HuH-7.5 (cell line): ENCODE measurements at regions not wholly inside any gene's neighbourhood (a gene's known extent, or its start where the extent isn't known, plus 50 kb on each side); places are given as distances from the start of the nearest gene placed in this dataset.
"Not testable (repeated sequence)": the region's sequence is repeated elsewhere in the genome, so short reads cannot be mapped to it uniquely, and the experiment has no call there.

Experiments
- DNase-seq: peaks from one replicate; pipeline ENCODE4 v3.0.0; 2011; ENCODE audit warnings: low spot score

GRCh38 chr12:92987362-92987761 is 58.3 kb upstream of the EEA1 start:
- DNase-seq = peak; percentile 28

- no peak for DNase-seq
Measured at GRCh38 chr12:92987846-92988621, 58.9 kb upstream of the EEA1 start.

DNA sequence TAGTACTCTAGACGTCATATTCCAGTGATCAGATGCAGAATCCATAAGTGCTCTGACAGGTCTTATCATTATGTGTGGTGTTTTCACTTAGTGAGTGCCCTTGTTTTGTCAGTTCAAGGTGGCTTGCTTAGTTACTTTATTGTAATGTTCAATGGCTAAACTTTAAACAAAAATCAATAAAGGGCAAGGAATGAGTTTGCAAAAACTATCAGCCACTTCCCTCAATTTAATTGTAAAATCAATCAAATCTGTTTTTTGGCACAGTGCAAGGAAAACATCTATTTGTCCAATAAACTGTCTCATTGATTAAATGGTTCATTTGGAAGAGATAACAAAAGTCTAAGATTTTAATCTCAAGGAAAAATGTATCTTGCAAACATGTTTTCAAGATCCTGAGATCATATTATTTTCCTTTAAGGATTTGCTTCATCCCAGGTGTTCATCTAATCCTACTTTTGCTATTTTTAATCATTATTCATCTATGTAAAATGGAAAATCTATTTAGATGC is 59.6 kb upstream of the EEA1 start:
- DNase-seq = peak; percentile 13

DNA sequence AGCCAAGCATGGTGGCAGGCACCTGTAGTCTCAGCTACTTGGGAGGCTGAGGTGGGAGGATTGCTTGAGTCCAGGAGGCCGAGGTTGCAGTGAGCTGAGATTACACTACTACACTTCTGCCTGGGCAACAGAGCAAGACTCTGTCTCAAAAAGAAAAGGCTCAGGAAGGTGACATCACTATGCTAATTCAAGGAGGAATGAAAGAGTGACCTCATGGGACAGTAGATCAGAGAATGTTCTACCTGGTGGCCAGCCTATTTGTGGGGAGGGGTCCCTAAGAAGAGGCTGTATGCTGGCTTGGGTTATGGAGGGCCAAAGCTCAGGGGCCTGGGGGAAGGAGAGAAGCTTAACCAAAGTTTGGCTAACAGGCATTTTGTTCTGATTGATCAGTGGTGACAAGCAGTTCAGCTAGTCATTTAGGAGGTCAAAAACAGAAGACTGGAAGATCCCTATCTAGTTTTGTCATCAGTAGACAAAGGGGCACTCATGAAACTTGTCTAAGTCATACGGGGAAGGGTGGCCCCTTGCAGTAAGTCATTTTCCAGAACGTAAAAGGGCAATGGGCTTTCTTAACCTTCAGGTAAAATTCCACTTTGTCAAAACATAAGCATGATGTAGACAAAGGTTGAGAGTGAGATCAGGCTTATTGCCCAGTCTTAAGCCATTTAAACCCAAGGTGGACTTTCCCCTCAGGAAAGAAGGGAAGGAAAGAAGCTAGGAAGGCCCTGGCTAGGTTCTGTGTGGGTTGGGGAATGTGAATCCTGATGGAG is 60.8 kb upstream of the EEA1 start:
- DNase-seq = no peak

GRCh38 chr12:92991134-92991533 is 62.0 kb upstream of the EEA1 start:
- DNase-seq = no peak

GRCh38 chr12:92992041-92992440 is 62.9 kb upstream of the EEA1 start:
- DNase-seq = no peak

DNA sequence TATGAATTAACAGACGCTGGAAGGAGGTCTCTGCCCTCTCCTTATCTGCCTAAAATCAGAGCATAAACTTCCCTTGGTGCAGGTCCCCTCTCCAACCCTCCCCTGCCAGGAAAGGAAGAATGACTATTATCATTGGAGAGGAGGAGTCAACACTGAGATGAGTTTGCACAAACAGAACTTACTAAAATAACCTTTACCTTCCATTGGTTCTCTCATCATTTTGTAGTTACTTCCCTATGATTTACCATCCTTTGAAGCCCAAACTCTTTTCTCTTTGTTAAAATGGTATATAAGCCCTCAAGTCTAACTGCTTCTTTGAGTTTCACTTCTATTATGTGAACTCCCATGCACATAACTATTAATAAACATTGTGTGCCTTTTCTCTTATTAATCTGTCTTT is 64.2 kb upstream of the EEA1 start:
- DNase-seq = no peak

DNA sequence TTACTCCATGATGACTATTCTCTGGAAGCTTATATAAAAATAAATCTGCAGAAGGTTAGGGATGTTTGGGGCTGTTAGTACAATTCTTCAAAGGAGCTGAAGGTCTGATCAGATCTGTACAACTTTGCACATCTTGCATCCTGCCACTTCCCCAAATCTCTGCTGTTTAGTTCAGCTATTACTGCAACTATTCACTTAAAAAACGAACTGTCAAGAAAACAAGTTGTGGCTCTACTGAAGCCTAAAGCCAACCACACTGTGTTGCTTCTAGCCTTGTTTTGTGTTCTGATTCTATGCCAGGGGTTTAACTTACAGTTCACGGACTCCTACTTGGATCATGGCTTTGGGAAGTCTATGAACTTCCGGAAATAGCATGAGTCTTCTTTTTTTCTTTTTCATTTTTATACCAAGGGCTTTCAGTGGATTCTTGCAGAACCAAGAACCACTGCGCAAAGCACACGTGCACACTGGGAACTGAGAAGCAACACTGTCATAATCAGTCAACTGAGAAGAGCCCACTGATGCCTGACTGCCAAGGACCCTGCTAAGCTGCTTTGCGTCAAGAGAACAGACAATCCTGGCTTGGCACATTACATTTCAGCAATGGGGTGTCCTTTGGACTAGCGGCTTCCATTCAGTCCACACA is 66.3 kb upstream of the EEA1 start:
- DNase-seq = no peak

DNA sequence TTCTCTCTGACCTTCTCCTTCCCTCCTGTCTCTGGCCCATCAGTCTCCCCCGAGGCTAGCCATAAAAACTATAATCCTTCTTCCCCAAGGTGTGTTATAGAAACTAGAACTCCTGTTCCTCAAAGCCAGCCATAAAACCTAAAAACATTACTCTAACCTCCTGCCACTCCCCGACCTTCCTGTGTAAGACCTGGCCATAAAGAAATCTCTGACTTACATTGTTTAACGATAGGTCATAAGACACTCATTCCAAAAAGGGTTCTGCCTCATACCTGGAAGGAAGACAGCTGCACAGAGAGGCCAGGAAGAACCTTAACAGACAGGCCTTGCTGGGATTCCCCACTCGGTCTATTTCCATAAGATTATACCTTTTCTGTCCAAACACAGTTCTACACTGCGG is 70.9 kb upstream of the EEA1 start:
- DNase-seq = no peak

GRCh38 chr12:93001407-93001806 is 72.3 kb upstream of the EEA1 start:
- DNase-seq = no peak

DNA sequence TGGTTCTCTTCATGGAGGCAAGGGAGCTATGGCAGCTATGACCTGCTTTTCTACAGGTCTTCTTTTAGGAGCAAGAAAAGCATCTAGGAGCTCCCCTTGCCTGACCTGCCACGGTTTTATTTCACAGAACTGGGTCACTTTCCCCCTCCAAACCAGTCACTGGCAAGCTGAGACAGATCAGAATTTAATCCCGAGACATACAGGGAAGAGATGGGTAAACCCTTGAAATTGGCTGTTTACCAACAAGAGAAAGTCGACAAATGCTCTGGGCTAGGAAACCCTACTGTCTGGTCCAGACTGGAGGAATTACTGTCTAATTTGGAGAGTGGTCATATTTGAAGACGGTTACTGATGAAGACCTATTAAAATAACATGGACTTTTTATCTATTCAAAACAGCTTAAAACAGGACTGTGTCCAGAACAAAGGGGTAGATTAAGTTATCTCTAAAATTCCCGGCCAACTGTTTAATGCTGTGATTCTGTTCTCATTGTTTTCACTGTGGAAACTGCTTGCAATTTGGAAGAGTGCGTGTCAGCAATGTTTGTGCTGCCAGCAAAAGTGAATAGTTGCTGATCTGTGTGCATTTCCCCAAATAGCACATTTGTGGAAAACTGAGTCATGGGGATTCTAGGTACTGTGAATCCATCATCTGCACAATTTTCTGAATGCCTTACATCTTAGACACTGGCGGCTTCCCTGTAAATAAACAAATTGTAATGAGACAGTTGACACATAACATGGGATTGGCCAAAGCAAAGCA is 73.4 kb upstream of the EEA1 start:
- DNase-seq = no peak

DNA sequence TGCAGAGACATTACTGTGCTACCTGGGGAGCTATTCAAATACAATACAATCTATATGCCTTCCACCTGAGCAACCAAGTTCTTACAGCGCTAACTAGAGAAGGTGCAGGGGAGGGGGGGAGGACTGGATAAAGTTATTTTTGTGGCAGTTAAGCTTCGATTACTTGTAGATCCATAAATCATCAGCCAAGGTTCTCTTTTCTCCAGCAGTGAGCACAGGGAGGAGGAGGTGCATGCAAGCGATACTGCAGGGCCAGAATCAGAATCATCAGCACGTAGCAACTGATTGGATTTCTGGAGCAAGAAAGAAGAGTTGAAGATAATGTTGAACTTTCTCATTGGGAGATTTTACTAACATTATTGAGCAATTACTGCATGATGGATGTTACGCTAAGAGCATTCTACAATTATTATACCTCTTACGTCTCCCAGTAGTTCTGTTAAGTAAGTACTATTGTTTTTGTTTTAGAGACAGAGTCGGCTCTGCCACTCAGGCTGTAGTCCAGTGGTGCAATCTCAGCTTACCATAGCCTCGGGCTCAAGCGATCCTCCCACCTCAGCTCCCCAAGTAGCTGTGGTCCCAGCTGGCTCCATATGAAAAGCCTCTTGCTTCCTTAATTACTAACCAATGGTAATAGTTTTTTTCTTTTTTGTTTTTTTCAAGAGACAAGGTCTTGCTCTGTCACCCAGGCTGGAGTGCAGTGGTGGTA is 74.6 kb upstream of the EEA1 start:
- DNase-seq = no peak

DNA sequence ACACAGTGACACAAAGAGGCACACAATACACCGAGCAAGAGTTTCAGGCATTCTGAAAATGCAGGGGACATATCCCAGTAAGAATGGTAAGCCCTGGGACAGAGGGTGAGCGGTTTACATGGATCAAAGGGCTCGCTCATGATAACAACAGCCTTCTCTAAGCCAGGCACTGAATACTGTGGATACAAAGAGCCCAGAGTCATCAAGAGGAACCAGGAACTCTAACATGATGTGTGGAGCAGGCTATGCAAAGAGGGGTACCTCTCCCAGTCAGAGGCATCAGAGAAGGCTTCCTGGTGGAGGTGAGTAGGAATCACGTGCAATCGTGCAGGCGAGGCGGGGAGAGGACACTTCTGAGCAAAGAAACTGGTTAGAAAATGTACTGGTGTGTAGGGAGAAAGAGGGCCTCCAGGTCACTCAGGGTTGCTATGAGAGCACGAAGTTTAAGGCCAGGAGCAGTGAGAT is 76.9 kb upstream of the EEA1 start:
- no peak for DNase-seq

GRCh38 chr12:93006471-93007208 is 77.5 kb upstream of the EEA1 start:
- DNase-seq = no peak

DNA sequence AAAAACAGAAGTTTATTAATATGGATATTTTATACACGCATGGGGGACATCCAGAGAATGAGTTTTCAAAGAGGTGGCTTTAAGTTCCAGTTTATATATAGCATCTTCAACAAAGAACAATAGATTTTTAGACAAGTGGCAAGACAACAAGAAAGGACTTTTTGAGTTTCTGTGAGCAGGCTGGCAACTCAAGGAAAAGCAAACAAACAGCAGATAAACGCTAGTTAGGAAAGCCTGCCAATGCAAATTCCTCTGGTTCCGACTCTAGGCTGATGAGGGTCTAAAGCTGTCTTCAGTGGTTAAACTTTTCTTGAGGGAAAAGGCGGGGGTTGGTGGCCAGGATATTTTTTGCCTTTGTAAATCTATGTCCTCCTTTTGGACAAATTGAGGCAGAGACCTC is 78.4 kb upstream of the EEA1 start:
- no peak for DNase-seq

DNA sequence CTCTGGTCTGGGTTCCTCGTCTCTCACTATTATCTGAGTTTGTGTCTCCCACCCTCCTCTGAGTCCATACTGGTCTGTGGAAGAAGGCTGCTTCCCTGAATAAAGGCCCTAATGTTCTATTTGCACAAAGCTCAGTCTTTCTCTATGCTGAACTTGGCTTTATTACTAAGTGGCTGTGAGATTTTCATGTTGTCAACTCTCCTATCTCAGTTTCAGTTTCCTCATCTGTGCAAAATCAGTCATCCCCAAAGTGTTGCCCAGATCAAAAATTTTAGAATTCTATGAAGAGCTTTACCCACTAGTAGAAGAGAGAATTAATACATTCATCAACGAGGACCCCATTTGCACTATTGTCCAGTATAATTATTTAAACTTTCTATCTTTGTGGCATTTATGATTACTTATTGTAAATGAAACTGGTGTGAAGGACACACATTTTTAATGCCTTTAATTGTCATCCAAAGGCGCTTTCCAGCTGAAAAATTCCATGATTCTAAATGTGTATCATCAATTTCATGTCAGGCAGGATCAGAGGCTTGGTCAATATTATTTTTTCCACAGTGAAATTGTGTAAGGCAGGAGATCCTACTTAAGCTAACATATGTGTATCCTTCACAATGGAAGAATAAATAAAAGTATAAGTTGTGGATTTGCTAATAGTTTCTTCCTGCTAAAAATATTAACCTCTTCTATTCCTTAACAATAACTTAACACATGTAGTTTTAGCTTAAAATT is 79.1 kb upstream of the EEA1 start:
- no peak for DNase-seq

GRCh38 chr12:93008880-93009279 is 79.8 kb upstream of the EEA1 start:
- not testable (repeated sequence) for DNase-seq

DNA sequence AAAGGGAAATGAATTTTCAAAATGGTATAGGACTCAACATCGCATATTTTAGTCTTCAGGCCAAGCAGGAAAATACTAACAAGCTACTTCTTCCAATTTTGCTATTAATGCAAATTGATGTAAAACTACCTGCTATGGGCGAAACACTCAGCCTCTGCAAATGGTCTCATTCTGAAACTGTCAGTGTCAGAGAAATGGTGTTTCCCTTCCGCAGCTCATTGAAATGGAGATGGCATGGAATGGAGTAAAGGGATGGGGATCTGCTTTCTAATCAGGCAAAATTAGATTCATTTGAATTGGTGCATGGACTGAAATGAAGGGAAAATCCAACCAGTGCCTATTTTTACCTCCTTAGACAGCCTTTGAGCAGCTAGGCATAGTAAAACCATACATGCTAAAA is 80.4 kb upstream of the EEA1 start:
- DNase-seq = no peak

DNA sequence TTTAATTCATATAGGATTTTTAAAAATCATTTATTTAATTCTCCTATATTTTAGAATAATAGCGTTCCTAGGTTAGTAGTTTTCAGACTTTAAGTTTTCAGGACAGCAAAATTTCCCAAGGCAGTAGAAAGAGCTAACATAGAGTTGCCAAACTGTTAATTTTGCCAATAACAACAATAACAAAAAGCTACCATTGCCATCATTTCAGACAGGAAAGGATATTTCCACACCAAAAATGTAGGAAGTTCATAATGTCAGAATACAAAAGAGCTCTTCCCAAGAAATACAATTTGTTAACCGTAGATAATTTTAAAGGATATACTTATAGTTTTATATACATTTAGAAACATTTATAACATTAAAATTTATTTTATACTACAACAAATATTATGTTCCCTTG is 81.4 kb upstream of the EEA1 start:
- no peak for DNase-seq

GRCh38 chr12:93011100-93011499 is 82.0 kb upstream of the EEA1 start:
- no peak for DNase-seq
